ENCODE measurements at regions not wholly inside any gene's neighbourhood (a gene's known extent, or its start where the extent isn't known, plus 50 kb on each side); places are given as distances from the start of the nearest gene placed in this dataset.

GRCh38 chr5:54655266-54655665 is 137.7 kb downstream of the SNX18 start:
- no peak overlapping the region for H3K27ac ChIP-seq
- H3K27me3 ChIP-seq, result no peaks in the 10 kb centered on the region
- H3K4me1 ChIP-seq, result no peaks in the 10 kb centered on the region

DNA sequence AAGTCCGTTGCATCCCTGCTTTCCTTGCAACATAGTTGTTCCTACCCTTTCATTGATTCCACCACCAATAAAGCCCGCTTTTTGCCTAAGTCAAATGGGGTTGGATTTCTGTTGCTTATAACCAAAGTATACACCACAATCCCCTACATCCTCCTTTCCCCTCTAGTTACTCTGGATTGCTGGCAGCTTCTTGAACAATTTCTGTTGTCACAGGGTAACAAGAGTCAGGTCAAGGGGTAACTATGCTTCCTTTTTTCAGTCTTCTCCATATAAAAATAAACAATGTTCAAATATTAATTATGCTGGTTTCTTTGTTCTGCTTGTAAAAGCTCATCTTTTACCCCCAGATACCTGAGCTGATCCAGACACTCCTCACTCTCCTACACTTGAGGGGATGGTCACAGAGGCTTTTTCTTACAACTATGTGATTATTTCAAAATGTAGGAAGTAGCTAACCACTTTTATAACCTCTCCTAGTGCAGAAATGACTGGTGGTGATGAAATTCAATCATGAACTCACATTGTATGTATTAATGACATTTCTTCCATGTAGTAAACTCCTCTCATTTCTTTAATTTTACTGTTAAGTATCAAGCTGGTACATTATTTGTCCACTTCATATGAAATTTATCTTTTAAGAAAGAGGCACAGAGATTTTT is 136.5 kb downstream of the SNX18 start:
- TF ChIP-seq CTCF (IDR thresholded peaks at IDR 0.05), result no peak
- no peaks in the 10 kb centered on the region for H3K9me3 ChIP-seq
- H3K4me1 ChIP-seq, result no peaks in the 10 kb centered on the region
- H3K27me3 ChIP-seq, result no peaks in the 10 kb centered on the region
- H3K4me3 ChIP-seq, result no peak overlapping the region
- H3K27ac ChIP-seq, result no peak overlapping the region
- no peak for DNase-seq
- H3K36me3 ChIP-seq, result no peaks in the 10 kb centered on the region

More at GRCh38 chr5:54655266-54655665, 137.7 kb downstream of the SNX18 start:
- no peaks in the 10 kb centered on the region for H3K9me3 ChIP-seq
- no peak for TF ChIP-seq CTCF (IDR thresholded peaks at IDR 0.05)
- no peak for TF ChIP-seq POLR2A (IDR thresholded peaks at IDR 0.05)
- H3K36me3 ChIP-seq, result no peaks in the 10 kb centered on the region
- H3K4me3 ChIP-seq, result no peak overlapping the region
- no peak for DNase-seq

DNA sequence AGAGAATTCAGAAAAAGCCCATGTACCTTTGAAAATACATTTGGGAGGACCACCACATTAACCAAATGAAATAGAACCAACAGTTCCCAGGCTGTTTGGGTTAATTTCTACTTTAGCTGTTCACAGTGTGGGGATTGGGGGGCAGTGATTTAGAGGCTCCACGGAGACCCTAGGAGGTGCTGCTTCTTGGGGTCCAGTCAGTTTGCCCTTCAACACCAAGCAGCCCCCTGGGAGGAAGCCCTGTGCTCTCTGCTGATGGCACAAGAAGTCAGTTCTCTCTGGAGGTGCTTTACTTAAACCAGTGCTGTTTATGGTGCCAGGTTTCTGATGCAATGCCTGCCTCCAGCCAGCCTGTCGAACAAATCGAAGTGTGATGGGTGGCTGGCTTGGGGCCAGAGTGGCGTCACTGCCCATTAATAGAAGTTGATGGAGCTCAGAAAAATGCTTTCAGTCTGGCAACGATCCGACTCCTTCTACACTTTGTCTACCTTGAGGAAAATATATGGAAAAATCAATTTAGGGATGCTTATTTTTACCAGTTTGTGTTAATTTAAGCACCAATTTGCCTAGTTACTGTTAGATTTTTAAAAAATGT is 134.0 kb downstream of the SNX18 start:
- no peak overlapping the region for H3K27ac ChIP-seq

DNA sequence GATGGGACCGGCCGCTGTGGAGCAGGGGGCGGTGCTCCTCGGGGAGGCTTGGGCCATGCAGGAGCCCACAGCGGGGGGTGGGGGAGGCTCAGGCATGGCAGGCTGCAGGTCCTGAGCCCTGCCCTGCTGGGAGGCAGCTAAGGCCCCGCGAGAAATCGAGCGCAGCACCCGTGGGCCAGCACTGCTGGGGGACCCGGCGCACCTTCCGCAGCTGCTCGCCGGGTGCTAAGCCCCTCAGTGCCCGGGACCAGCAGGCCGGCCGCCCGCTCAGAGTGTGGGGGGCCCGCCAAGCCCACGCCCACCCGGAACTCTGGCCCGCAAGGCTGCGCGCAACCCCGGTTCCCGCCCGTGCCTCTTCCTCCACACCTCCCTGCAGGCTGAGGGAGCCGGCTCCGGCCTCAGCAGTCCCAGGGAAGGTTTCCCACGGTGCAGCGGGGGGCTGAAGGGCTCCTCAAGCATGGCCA is 131.5 kb downstream of the SNX18 start:
- peaks cover 0 to 22% (median 11%) of the 10 kb centered on the region in 4 donors for H3K4me1 ChIP-seq
- peak overlapping the region in 1 of 4 donors; percentile 76 for H3K27ac ChIP-seq
- no peak overlapping the region for H3K4me3 ChIP-seq
- no peak for DNase-seq
- H3K9me3 ChIP-seq, result no peaks in the 10 kb centered on the region
- H3K27me3 ChIP-seq, result no peaks in the 10 kb centered on the region
- no peak for TF ChIP-seq POLR2A (IDR thresholded peaks at IDR 0.05)
- no peak for TF ChIP-seq CTCF (IDR thresholded peaks at IDR 0.05)
- no peaks in the 10 kb centered on the region for H3K36me3 ChIP-seq

More for the DNA sequence above, 134.0 kb downstream of the SNX18 start:
- Histone ChIP-seq H3K4me3 (no peak overlapping the region), H3K9me3 (no peaks in the 10 kb centered on the region), H3K36me3 (no peaks in the 10 kb centered on the region), H3K4me1 (peaks cover 0 to 12% (median 10%) of the 10 kb centered on the region in 4 donors), H3K27me3 (no peaks in the 10 kb centered on the region)
- no peak for TF ChIP-seq POLR2A (IDR thresholded peaks at IDR 0.05)
- TF ChIP-seq CTCF (IDR thresholded peaks at IDR 0.05), result no peak
- peak in 1 of 3 donors; percentile 59 for DNase-seq

GRCh38 chr5:54646356-54647101 is 129.0 kb downstream of the SNX18 start:
- TF ChIP-seq CTCF (IDR thresholded peaks at IDR 0.05) (peak in 3 of 6 experiments; percentile 5 to 21 (median 12)), POLR2A (IDR thresholded peaks at IDR 0.05) (peak in 1 of 2 donors; percentile 7)
- Histone ChIP-seq H3K4me1 (peaks cover 0 to 22% (median 11%) of the 10 kb centered on the region in 4 donors), H3K27me3 (no peaks in the 10 kb centered on the region), H3K4me3 (peak overlapping the region in 1 of 4 donors; percentile 14), H3K36me3 (no peaks in the 10 kb centered on the region), H3K27ac (peak overlapping the region; percentile 70 to 76 (median 76)), H3K9me3 (no peaks in the 10 kb centered on the region)
- peak in 2 of 3 donors; percentile 83 to 89 for DNase-seq

All from Peyer's patch (tissue), 4 donors.